ENCODE measurements at regions not wholly inside any gene's neighbourhood (a gene's known extent, or its start where the extent isn't known, plus 50 kb on each side); places are given as distances from the start of the nearest gene placed in this dataset.

GRCh38 chr2:8214036-8214615 is 467.7 kb upstream of the ID2 start:
- Histone ChIP-seq H3K79me2 (ENCODE audit: control insufficient read depth, low read length) (no peaks in the 10 kb centered on the region), H3F3A (ENCODE audit: control insufficient read depth, insufficient read depth) (no peaks in the 10 kb centered on the region), H3K9me2 (replicated peaks; ENCODE audit: control insufficient read depth, low read length) (no peaks in the 10 kb centered on the region), H3K9me3 (ENCODE audit: control insufficient read depth, insufficient read depth, low read length) (no peaks in the 10 kb centered on the region), H3K27me3 (ENCODE audit: control insufficient read depth, low read length) (no peaks in the 10 kb centered on the region), H3K4me3 (ENCODE audit: low read length) (no peak overlapping the region), H3K27ac (ENCODE audit: low read depth, low read length) (no peak overlapping the region), H3K4me1 (ENCODE audit: control insufficient read depth, low read length) (peaks cover 8% of the 10 kb centered on the region), H4K20me1 (ENCODE audit: control insufficient read depth, insufficient read depth, low read depth, low read length) (no peaks in the 10 kb centered on the region), H3K36me3 (ENCODE audit: control insufficient read depth, low read length) (no peaks in the 10 kb centered on the region), H3K4me2 (ENCODE audit: low read length) (no peak overlapping the region)
- TF ChIP-seq EZH2phosphoT487 (IDR thresholded peaks at IDR 0.05; ENCODE audit: borderline replicate concordance, low read length) (no peak), CTCF (IDR thresholded peaks at IDR 0.05; ENCODE audit: low read depth, low read length, poor library complexity, severe bottlenecking) (no peak)

GRCh38 chr2:8215159-8215863 is 466.5 kb upstream of the ID2 start:
- Histone ChIP-seq H3K4me3 (ENCODE audit: low read length) (no peak overlapping the region), H3K4me2 (ENCODE audit: low read length) (no peak overlapping the region), H3K27ac (ENCODE audit: low read depth, low read length) (no peak overlapping the region), H3F3A (ENCODE audit: control insufficient read depth, insufficient read depth) (no peaks in the 10 kb centered on the region), H3K36me3 (ENCODE audit: control insufficient read depth, low read length) (no peaks in the 10 kb centered on the region), H3K9me3 (ENCODE audit: control insufficient read depth, insufficient read depth, low read length) (no peaks in the 10 kb centered on the region), H3K79me2 (ENCODE audit: control insufficient read depth, low read length) (no peaks in the 10 kb centered on the region), H3K4me1 (ENCODE audit: control insufficient read depth, low read length) (peaks cover 8% of the 10 kb centered on the region), H3K9me2 (replicated peaks; ENCODE audit: control insufficient read depth, low read length) (no peaks in the 10 kb centered on the region), H4K20me1 (ENCODE audit: control insufficient read depth, insufficient read depth, low read depth, low read length) (no peaks in the 10 kb centered on the region), H3K27me3 (ENCODE audit: control insufficient read depth, low read length) (no peaks in the 10 kb centered on the region)
- no peak for TF ChIP-seq CTCF (IDR thresholded peaks at IDR 0.05; ENCODE audit: low read depth, low read length, poor library complexity, severe bottlenecking)
- no peak for TF ChIP-seq EZH2phosphoT487 (IDR thresholded peaks at IDR 0.05; ENCODE audit: borderline replicate concordance, low read length)

GRCh38 chr2:8215982-8216381 is 465.9 kb upstream of the ID2 start:
- Histone ChIP-seq H4K20me1 (ENCODE audit: control insufficient read depth, insufficient read depth, low read depth, low read length) (no peaks in the 10 kb centered on the region), H3F3A (ENCODE audit: control insufficient read depth, insufficient read depth) (no peaks in the 10 kb centered on the region), H3K9me3 (ENCODE audit: control insufficient read depth, insufficient read depth, low read length) (no peaks in the 10 kb centered on the region), H3K4me1 (ENCODE audit: control insufficient read depth, low read length) (peaks cover 8% of the 10 kb centered on the region), H3K79me2 (ENCODE audit: control insufficient read depth, low read length) (no peaks in the 10 kb centered on the region), H3K27ac (ENCODE audit: low read depth, low read length) (no peak overlapping the region), H3K9me2 (replicated peaks; ENCODE audit: control insufficient read depth, low read length) (no peaks in the 10 kb centered on the region), H3K36me3 (ENCODE audit: control insufficient read depth, low read length) (no peaks in the 10 kb centered on the region), H3K4me2 (ENCODE audit: low read length) (no peak overlapping the region), H3K27me3 (ENCODE audit: control insufficient read depth, low read length) (no peaks in the 10 kb centered on the region), H3K4me3 (ENCODE audit: low read length) (no peak overlapping the region)
- TF ChIP-seq EZH2phosphoT487 (IDR thresholded peaks at IDR 0.05; ENCODE audit: borderline replicate concordance, low read length): no peak

GRCh38 chr2:8216397-8216796 is 465.5 kb upstream of the ID2 start:
- Histone ChIP-seq H3K4me2 (ENCODE audit: low read length) (no peak overlapping the region), H3K27me3 (ENCODE audit: control insufficient read depth, low read length) (no peaks in the 10 kb centered on the region), H3K9me2 (replicated peaks; ENCODE audit: control insufficient read depth, low read length) (no peaks in the 10 kb centered on the region)

More at GRCh38 chr2:8216397-8216796, 465.5 kb upstream of the ID2 start:
- Histone ChIP-seq H3K27ac (ENCODE audit: low read depth, low read length) (no peak overlapping the region), H3K36me3 (ENCODE audit: control insufficient read depth, low read length) (no peaks in the 10 kb centered on the region), H3K4me1 (ENCODE audit: control insufficient read depth, low read length) (peaks cover 8% of the 10 kb centered on the region), H3K79me2 (ENCODE audit: control insufficient read depth, low read length) (no peaks in the 10 kb centered on the region), H3K4me3 (ENCODE audit: low read length) (no peak overlapping the region), H4K20me1 (ENCODE audit: control insufficient read depth, insufficient read depth, low read depth, low read length) (no peaks in the 10 kb centered on the region), H3F3A (ENCODE audit: control insufficient read depth, insufficient read depth) (no peaks in the 10 kb centered on the region), H3K9me3 (ENCODE audit: control insufficient read depth, insufficient read depth, low read length) (no peaks in the 10 kb centered on the region)
- TF ChIP-seq CTCF (IDR thresholded peaks at IDR 0.05; ENCODE audit: low read depth, low read length, poor library complexity, severe bottlenecking): no peak

Data from DOHH2 (cell line).